GM08714 (cell line): ENCODE measurements at regions not wholly inside any gene's neighbourhood (a gene's known extent, or its start where the extent isn't known, plus 50 kb on each side); places are given as distances from the start of the nearest gene placed in this dataset.

Experiments used
- H3K4me3 ChIP-seq: fragments of 200-500 bp; sonication (Bioruptor generic); 2 replicates; pipeline ENCODE4 v1.5.1; 2014; ENCODE audit warnings: mild to moderate bottlenecking, low read length, inconsistent platforms
- ZNF274 ChIP-seq: IDR thresholded peaks from 2 replicates; pipeline ENCODE4 v1.6.1; 2012; ENCODE audit warnings: mild to moderate bottlenecking, low read depth, low read length

DNA sequence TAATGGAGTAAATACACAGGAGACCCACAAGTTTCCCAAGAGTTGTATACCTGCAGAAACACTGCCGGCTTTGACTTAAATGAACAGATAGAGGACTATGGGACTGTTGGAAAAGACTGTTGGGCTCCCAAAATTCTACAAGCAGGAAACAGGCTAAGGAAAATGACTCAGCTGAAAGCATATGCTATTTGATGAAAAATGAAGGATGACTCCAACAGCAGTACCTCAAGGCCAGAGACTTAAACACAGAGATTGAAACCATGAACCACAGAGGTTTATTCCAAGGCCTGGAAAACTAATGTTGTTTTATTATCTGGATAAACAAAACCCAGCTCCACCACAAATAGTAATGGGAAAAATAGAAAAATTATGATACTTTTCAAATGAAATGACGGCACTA lies 187.7 kb downstream of the TNFSF18 start:
- no peak for TF ChIP-seq ZNF274
- no peak overlapping the region for H3K4me3 ChIP-seq

DNA sequence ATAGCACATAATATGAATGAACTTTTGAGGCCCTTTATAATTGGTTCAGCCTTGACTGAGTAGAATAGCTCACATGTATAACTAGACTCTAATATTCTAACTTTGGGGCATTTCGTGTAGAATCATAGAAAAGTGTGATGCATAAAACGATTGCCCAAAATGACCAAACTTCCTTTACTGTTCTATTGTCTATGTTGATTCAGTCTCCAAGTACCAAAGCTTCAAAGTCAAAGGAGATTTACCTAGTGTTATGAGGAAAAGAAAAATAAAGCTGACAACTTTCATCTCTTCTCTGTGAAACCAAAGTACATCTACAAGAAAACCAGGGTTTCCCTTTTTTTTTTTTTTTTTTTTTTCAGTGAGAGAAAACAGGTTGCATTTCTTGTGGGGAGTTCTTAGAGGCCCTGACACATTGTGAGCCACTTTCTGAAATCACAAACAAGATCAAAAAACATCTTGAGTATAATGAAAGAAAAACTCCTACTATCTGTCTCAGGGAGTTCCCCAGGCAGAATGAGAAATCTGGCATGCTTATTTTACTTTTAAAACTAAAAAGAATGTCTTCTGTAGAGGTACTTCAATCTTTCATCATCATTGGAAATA lies 183.4 kb downstream of the TNFSF18 start:
- no peak for TF ChIP-seq ZNF274
- H3K4me3 ChIP-seq, result no peak overlapping the region

DNA sequence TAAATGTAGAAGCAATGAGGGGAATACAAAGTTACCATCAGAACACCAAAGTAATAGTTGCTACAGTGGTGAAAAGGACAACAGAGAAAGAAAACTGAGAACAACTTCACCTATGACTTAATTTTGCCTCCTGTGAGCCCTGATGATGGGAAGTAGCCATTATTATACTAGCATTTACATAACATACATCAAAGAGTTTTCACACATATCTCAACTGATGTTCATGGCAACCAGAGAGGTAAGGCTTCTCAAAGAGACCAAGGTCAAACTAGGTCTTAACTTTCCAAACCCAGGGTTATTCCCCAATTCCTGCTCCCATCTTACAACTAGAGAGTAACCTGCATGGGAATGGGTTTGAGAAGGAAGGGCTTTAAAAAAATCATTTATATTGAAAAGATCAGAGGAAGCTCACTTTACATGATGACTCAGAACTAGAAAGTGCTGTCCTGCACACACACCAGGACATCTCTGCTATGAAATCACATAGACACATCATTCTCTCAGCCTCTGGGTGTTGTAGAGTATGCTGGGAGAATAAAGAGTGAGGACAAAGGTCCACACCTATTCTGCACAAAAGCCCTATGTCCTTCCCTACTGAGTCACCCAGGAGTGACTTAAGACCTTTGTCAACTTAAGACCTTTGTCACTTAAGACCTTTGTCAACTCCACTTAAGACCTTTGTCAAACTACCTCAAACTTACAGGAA lies 179.7 kb downstream of the TNFSF18 start:
- TF ChIP-seq ZNF274, result no peak
- H3K4me3 ChIP-seq, result no peak overlapping the region

DNA sequence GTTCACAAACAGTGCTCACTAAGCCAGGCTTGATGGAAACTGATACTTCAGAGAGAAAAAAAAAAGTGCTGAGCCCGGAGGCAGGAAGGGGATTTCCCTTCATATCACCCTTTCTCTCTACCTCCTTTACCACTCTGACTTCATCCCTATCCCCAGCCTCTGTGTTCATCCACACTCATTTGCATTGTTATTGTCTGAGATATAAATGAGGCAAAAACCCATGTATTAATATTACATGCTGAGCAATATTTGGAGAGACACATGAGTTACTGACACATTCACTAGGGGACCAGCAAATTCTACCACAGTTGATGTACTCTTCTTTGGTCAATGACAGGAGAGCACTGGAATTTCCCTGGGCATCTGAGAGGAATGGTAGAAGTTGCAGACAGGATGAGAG lies 175.8 kb downstream of the TNFSF18 start:
- no peak overlapping the region for H3K4me3 ChIP-seq
- TF ChIP-seq ZNF274, result no peak

DNA sequence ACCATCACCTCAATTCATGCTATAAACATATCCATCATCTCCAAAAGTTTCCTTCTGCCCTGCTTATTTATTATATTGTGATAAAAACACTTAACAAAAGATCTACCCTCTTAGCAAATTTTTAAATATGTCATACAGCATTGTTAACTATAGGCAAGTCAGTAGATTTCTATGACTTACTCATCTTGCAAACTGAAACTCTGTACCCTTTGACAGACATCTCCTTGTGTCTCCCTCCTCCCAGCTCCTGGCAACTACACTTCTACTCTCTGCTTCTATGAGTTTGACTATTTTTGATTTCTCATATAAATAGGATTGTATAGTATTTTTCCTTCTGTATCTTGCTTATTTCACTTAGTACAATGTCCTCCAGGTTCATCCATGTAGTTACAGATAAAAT lies 174.8 kb downstream of the TNFSF18 start:
- no peak for TF ChIP-seq ZNF274
- H3K4me3 ChIP-seq, result no peak overlapping the region

DNA sequence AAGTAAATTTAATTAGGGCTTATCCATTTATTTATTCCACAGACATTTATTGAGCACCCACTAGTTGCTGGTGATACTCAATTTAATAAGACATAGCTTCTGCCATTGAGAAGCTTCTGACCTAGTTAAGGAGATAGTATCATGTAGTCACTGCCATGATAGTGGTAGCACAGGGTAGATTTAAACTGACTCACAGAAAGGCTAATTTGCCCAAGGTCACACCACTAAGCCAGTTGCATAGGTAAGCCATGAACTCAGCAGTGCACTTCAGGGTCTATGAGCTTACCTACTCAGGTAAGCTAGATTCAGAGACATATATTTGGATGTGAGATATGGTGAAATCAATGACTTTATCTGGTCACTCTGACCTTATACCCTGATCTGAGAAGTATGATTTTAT lies 168.4 kb downstream of the TNFSF18 start:
- TF ChIP-seq ZNF274, result no peak
- no peak overlapping the region for H3K4me3 ChIP-seq

DNA sequence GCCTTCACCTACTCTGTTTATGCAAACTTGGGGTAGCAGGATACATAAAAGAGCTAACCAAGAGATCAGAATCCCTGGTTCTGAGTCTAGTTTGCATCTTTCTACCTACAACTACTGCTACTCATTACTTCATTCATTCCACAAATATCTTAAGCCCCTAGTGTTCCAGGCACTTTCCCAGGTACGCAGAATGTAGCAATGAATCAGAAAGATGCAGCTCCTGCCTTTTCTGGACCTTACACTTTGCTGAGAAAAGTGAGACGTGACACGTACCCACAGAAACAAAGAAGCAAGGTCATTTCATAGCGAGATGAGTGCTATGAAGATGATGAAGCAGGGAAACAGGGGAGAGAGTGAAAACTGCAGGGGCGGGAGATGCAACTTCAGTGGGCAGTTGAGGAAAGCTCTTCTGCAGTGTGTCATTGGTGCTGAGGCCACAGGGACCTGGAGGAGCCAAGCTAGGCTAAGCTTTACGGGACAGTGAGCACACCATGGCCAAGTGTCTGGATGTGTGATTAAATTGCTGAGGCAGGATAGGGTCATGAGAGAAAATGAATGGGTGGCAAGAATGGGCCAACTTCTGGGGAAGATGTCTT lies 167.9 kb downstream of the TNFSF18 start:
- TF ChIP-seq ZNF274, result no peak
- no peak overlapping the region for H3K4me3 ChIP-seq

DNA sequence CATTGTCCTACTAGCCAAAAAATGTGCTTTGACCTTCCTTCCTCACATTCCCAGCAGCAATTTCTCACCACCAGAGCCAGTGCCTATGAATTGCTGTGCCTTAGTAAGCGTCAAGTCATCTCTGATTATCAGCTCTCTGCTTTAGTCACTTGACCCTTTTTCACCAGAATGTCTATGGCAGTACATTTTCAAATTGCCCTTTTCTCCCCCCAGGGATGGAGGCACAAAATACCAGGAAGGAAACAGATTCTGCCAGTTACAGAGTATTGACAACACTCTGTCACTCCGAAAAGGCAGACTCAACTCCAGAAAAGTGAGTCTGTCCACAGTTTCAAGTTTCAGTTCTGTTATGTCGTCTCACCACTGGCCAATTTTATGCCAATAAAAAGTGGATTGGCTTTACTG lies 167.4 kb downstream of the TNFSF18 start:
- no peak overlapping the region for H3K4me3 ChIP-seq

DNA sequence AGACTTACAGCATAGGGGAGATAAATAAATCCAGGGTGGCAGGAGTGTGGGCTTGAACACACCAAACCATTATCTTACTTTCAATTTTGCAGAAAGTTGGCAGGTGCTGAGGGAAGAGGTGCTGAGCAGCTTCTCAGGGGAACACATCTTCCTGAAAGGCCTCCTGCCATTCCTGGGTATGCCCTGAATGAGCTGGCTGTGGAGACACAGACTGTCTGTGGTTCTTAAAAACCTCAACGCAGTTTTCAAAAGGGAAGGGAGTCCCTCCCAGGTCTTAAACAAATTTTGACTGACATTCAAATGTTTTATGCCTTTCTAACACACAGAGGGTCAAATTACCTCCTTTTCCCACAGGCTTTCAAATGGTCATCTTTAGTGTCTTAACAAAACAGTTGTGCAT lies 166.9 kb downstream of the TNFSF18 start:
- TF ChIP-seq ZNF274, result no peak
- no peak overlapping the region for H3K4me3 ChIP-seq

More for the DNA sequence above, 167.4 kb downstream of the TNFSF18 start:
- TF ChIP-seq ZNF274, result no peak

DNA sequence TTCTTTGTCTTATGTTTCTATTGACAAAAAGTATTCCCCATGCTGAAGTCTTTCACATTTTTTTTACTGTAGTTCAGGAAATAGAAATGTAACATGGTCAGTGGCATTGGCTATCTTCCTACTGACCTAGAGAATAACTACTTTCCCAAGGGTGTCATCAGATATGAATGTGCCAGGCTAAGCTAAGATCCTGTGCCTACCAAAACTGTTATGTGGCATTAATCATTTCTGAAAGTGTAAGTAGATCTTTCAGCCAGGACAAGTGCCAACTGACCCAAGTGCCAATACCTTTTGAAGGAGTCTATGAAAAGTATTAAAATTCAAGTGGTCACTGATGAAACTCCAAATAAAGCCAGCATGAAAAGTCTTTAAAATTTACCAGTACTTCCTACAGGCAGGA lies 165.3 kb downstream of the TNFSF18 start:
- TF ChIP-seq ZNF274, result no peak
- H3K4me3 ChIP-seq, result no peak overlapping the region

DNA sequence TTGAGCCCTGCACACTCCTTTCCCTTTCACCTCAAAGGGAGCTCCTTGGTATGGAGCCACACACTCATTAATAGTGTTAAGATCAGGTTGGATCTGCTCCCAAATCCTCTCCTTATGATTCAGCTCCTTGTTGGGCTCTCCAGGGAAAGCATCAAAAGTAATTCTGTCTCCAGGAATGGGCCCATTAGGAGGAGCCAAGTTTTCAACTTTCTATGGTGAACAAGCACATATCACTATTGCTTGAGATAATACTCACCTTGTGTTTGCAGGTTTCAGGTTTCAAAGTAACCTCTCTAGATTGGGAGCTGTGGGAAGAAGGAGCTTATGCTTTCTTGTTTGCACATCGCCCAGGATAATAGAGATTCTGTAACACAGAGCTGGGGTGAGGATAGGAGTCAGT lies 164.8 kb downstream of the TNFSF18 start:
- no peak for TF ChIP-seq ZNF274
- H3K4me3 ChIP-seq, result no peak overlapping the region

DNA sequence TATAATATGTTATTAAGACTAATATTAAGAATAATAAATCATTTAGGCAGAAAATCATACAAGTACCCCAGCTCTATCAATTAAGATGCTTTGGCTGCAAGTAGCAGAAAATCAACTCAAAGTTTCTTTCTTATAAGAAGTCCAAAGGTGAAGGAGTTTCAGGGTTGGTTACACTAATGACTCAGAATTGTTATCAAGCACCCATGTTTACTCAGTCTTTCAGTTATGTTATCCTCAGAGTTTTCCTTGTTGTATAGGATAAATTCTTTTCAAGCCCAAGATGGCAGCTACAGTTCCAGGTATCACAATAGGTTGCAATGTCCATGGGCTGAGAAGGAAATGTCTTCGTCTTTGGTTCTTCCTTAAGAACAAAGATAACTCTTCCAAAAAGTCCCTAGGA lies 163.6 kb downstream of the TNFSF18 start:
- H3K4me3 ChIP-seq, result no peak overlapping the region
- TF ChIP-seq ZNF274, result no peak

DNA sequence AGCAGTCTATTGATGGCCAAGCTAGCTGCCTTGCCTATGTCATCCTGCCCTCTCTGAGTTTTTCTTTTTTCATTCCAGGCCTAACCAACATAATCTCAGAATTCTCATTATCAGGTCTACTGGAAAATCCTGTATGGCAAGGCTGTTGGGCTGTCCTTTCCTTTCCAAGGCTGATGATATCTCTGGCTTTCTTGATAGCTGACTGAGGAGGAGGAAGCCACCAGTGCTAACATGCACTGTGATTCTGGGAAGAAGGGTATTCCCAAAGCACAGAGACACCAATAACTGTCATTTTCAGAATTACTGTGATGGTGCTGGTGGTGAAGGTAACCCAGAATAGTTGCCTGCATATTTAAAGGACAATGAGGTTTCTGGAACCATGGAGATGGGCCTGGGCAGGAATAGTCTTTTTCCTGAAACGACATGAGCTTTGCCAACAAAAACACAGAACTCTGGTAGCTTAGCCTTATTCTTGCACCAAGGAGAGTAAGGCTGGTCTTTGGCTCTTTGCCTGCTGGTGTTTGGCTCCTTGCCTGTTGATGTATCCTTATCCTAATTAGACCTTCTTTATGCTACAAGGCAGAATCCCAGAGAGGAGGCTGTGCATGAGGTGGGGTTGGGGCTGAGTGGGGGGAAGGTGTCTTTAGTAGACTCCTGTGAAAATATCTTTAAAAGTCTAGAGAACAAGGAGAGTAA lies 157.4 kb downstream of the TNFSF18 start:
- no peak for TF ChIP-seq ZNF274
- no peak overlapping the region for H3K4me3 ChIP-seq

DNA sequence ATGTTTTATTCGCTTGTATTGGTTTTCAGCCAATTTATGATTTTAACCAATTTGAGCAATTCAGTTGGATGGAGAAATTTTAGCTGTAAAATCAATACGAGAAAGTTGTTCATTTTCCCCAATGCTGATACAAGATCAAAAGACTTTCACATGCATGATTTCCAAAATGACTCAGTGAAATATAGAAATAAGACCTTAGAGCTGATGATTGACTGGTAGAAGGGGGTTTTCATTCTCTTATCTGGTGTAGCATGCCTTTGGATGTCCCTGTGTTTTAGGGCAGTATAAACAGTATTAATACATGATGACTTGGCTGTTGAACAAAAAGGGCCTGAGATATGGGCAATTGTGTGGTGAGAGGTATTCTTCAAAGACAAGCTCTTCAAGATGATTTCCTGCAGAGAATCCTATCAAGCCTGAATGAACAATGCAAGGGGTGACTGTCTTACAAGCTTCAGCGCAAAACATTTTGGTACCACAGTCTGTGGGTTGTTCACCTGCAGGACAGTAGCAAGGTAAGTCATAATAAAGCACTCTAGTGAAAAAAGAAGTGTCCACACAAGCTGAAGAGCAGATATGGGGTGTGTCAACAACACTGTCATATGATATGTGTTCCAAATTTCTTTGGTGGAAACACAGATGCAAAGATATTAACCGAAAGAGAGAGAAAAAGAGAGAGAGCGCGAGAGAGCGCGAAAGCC lies 156.2 kb downstream of the TNFSF18 start:
- no peak overlapping the region for H3K4me3 ChIP-seq
- no peak for TF ChIP-seq ZNF274

DNA sequence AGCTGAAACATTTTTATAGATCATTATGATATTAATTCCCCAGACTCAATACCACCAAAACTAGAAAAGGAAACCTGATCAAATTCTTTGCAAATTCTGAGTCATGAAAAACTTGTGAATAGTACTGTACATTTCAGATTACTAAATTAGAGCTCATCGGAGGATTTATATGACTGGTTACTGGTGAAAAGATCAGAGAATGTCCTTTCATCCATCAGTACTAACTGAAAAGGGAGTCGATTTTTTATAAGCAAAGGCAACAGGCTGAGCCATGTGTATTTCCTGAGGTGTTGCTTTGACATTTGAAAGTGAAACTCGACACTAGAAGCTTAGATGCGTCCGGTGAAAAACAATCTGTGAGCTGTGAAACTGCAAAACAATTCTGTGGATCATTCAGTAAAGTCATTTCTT lies 155.7 kb downstream of the TNFSF18 start:
- no peak for TF ChIP-seq ZNF274

More for the DNA sequence above, 155.7 kb downstream of the TNFSF18 start:
- no peak overlapping the region for H3K4me3 ChIP-seq
